OCI-LY7 (cell line): ENCODE measurements at regions not wholly inside any gene's neighbourhood (a gene's known extent, or its start where the extent isn't known, plus 50 kb on each side); places are given as distances from the start of the nearest gene placed in this dataset.

Source experiments
- BruUV-seq: library from RNA; stranded (reverse); fragments of 400-500 nt; replicated peaks from 2 replicates; lab custom pipeline; 2021; lab: Mats Ljungman, UMichigan
- CTCF ChIA-PET: fragments of 300-600 bp; sonication (Branson Sonifier 250); formaldehyde crosslinking; loops from one replicate; lab custom pipeline; 2022; ENCODE audit warnings: antibody characterized with exemption; ENCODE audit not compliant: unreplicated experiment; lab: Charles Lee
- POLR2A ChIA-PET: fragments of 300-600 bp; sonication (Branson Sonifier 250); formaldehyde crosslinking; loops from one replicate; lab custom pipeline; 2022; ENCODE audit warnings: antibody characterized with exemption; lab: Charles Lee
- DNase-seq: peaks from one replicate; pipeline ENCODE4 v3.0.0-alpha.2; 2015; ENCODE audit warnings: low spot score
- H2AFZ ChIP-seq: fragments of 200-600 bp; sonication (generic), shearing (Covaris generic); 2 replicates; pipeline ENCODE4 v1.6.1; 2014; ENCODE audit warnings: mild to moderate bottlenecking, antibody characterized with exemption, low read length, moderate library complexity
- H3K27ac ChIP-seq: fragments of 200-600 bp; sonication (generic); 2 replicates; pipeline ENCODE4 v1.5.1; 2014; ENCODE audit warnings: mixed run types, low read depth, mild to moderate bottlenecking, moderate library complexity, low read length, inconsistent platforms; ENCODE audit not compliant: poor library complexity, severe bottlenecking
- H3K36me3 ChIP-seq: fragments of 200-600 bp; sonication (generic); 2 replicates; pipeline ENCODE4 v1.6.1; 2014; ENCODE audit warnings: mild to moderate bottlenecking, antibody characterized with exemption, low read length, moderate library complexity, mixed read lengths; ENCODE audit not compliant: insufficient read depth
- H3K4me1 ChIP-seq: fragments of 200-600 bp; sonication (generic); 2 replicates; pipeline ENCODE4 v1.5.1; 2014; ENCODE audit warnings: mild to moderate bottlenecking, low read length; ENCODE audit not compliant: insufficient read depth, poor library complexity, severe bottlenecking
- H3K4me2 ChIP-seq: fragments of 200-600 bp; sonication (generic); 2 replicates; pipeline ENCODE4 v1.6.1; 2014; ENCODE audit warnings: mild to moderate bottlenecking, low read length
- H3K4me3 ChIP-seq: fragments of 200-600 bp; sonication (generic); 2 replicates; pipeline ENCODE4 v1.5.1; 2014; ENCODE audit warnings: mild to moderate bottlenecking, low read depth, low read length; ENCODE audit not compliant: poor library complexity, severe bottlenecking
- H3K79me2 ChIP-seq: fragments of 200-600 bp; sonication (generic); 2 replicates; pipeline ENCODE4 v1.6.1; 2016; ENCODE audit warnings: low read depth, mild to moderate bottlenecking, low read length, moderate library complexity, mixed read lengths; ENCODE audit not compliant: insufficient read depth
- H3K9me2 ChIP-seq: fragments of 200-600 bp; sonication (generic); 2 replicates; pipeline ENCODE4 v1.6.1; 2016; ENCODE audit warnings: mild to moderate bottlenecking, low read length, mixed read lengths; ENCODE audit not compliant: insufficient read depth
- H3K9me3 ChIP-seq: fragments of 200-600 bp; sonication (generic); 2 replicates; pipeline ENCODE4 v1.6.1; 2014; ENCODE audit warnings: mild to moderate bottlenecking, mixed run types, low read length, mixed read lengths
- H4K20me1 ChIP-seq: fragments of 200-600 bp; sonication (generic); 2 replicates; pipeline ENCODE4 v1.6.1; 2014; ENCODE audit warnings: mild to moderate bottlenecking, antibody characterized with exemption, low read length, moderate library complexity, mixed read lengths; ENCODE audit not compliant: insufficient read depth
- EZH2phosphoT487 ChIP-seq: fragments of 200-600 bp; sonication (generic); IDR thresholded peaks from 2 replicates; pipeline ENCODE4 v1.6.1; 2018; ENCODE audit warnings: low read depth, borderline replicate concordance, mild to moderate bottlenecking, mixed run types, antibody characterized with exemption, low read length, moderate library complexity, mixed read lengths
- intact Hi-C: fragments of 100-400 bp; cut with micrococcal nuclease; formaldehyde crosslinking; loops from one replicate; pipeline ENCODE4 v1.10.0; 2022; ENCODE audit not compliant: unreplicated experiment
- TF ChIP-seq, protein P1 (sequence below): fragments of 200-600 bp; sonication (generic); conservative IDR thresholded peaks from 2 replicates; pipeline ENCODE4 v1.5.1; 2014; ENCODE audit warnings: mild to moderate bottlenecking, antibody characterized with exemption, low read length, moderate library complexity, mixed read lengths

- no peak overlapping the region for H3K4me3 ChIP-seq
- H3K36me3 ChIP-seq = no peaks in the 10 kb centered on the region
- TF ChIP-seq EZH2phosphoT487 = no peak
- TF ChIP-seq, protein P1, sequence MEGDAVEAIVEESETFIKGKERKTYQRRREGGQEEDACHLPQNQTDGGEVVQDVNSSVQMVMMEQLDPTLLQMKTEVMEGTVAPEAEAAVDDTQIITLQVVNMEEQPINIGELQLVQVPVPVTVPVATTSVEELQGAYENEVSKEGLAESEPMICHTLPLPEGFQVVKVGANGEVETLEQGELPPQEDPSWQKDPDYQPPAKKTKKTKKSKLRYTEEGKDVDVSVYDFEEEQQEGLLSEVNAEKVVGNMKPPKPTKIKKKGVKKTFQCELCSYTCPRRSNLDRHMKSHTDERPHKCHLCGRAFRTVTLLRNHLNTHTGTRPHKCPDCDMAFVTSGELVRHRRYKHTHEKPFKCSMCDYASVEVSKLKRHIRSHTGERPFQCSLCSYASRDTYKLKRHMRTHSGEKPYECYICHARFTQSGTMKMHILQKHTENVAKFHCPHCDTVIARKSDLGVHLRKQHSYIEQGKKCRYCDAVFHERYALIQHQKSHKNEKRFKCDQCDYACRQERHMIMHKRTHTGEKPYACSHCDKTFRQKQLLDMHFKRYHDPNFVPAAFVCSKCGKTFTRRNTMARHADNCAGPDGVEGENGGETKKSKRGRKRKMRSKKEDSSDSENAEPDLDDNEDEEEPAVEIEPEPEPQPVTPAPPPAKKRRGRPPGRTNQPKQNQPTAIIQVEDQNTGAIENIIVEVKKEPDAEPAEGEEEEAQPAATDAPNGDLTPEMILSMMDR = no peak
- peaks cover 34% of the 10 kb centered on the region for H3K4me1 ChIP-seq
- no peaks in the 10 kb centered on the region for H3K9me2 ChIP-seq
- no peaks in the 10 kb centered on the region for H4K20me1 ChIP-seq
- intact Hi-C loops = no loop called here
- ChIA-PET CTCF (no interaction called here), POLR2A (no interaction called here)
- no peaks in the 10 kb centered on the region for H3K79me2 ChIP-seq
- no peak overlapping the region for H2AFZ ChIP-seq
- H3K4me2 ChIP-seq = no peak overlapping the region
- DNase-seq = no peak
- BruUV-seq = no TSS peak
- H3K27ac ChIP-seq = no peak overlapping the region
- H3K9me3 ChIP-seq = no peaks in the 10 kb centered on the region
Observed at GRCh38 chr1:229031061-229031460, 239.8 kb upstream of the RAB4A start.

GRCh38 chr1:229031481-229032341 lies 239.2 kb upstream of the RAB4A start:
- Histone ChIP-seq H3K79me2 (no peaks in the 10 kb centered on the region), H3K4me3 (no peak overlapping the region), H3K9me2 (no peaks in the 10 kb centered on the region), H3K4me2 (no peak overlapping the region), H3K9me3 (no peaks in the 10 kb centered on the region), H2AFZ (no peak overlapping the region), H3K36me3 (no peaks in the 10 kb centered on the region), H3K27ac (no peak overlapping the region), H3K4me1 (peaks cover 41% of the 10 kb centered on the region), H4K20me1 (no peaks in the 10 kb centered on the region)
- no peak for TF ChIP-seq EZH2phosphoT487
- TF ChIP-seq, protein P1 = no peak
- intact Hi-C loops = no loop called here
- CTCF ChIA-PET = no interaction called here
- POLR2A ChIA-PET = no interaction called here
- DNase-seq = no peak
- BruUV-seq = no TSS peak

- no TSS peak for BruUV-seq
- Histone ChIP-seq H3K4me3 (no peak overlapping the region), H3K4me2 (no peak overlapping the region), H3K36me3 (no peaks in the 10 kb centered on the region), H3K9me2 (no peaks in the 10 kb centered on the region), H3K27ac (no peak overlapping the region), H4K20me1 (no peaks in the 10 kb centered on the region), H3K79me2 (no peaks in the 10 kb centered on the region), H3K9me3 (no peaks in the 10 kb centered on the region), H3K4me1 (peaks cover 43% of the 10 kb centered on the region), H2AFZ (no peak overlapping the region)
- CTCF ChIA-PET = no interaction called here
- POLR2A ChIA-PET = no interaction called here
- no peak for TF ChIP-seq EZH2phosphoT487
- TF ChIP-seq, protein P1 = no peak
- intact Hi-C loops = no loop called here
- DNase-seq = no peak
Observed at GRCh38 chr1:229032375-229032774, 238.5 kb upstream of the RAB4A start.
